IMR-90 (cell line): ENCODE measurements at regions not wholly inside any gene's neighbourhood (a gene's known extent, or its start where the extent isn't known, plus 50 kb on each side); places are given as distances from the start of the nearest gene placed in this dataset.
A peak's percentile ranks its signal among the peaks of the same experiment; 100 is the strongest.

Experiments
- ATAC-seq: fragments of 200-7000 bp; cut with Tn5 transposase; 2 replicates; pipeline ENCODE4 v1.9.1; 2020; ENCODE audit warnings: low read depth, mild to moderate bottlenecking, moderate library complexity
- BruUV-seq: library from RNA; stranded (reverse); fragments of 400-500 nt; replicated peaks from 2 replicates; lab custom pipeline; 2021; lab: Mats Ljungman, UMichigan
- CTCF ChIA-PET: fragments of 300-600 bp; formaldehyde crosslinking; extraction: SDS; loops from one replicate; lab custom pipeline; 2021; ENCODE audit warnings: antibody characterized with exemption; lab: Yijun Ruan, JAX
- POLR2A ChIA-PET: fragments of 300-600 bp; sonication (Branson Sonifier 250); formaldehyde crosslinking; loops from one replicate; lab custom pipeline; 2022; ENCODE audit warnings: antibody characterized with exemption; ENCODE audit not compliant: unreplicated experiment; lab: Charles Lee
- DNase-seq: peaks from one replicate; pipeline ENCODE4 v3.0.0; 2013
- H2AFZ ChIP-seq: replicated peaks from 2 replicates; pipeline ENCODE3; 2013; ENCODE audit warnings: low read length, mild to moderate bottlenecking; ENCODE audit not compliant: poor library complexity
- H2AK5ac ChIP-seq: 2 replicates; pipeline ENCODE4 v1.6.1; 2013; ENCODE audit warnings: low read depth, low read length, inconsistent platforms
- H2AK9ac ChIP-seq: replicated peaks from 2 replicates; pipeline ENCODE3; 2013; ENCODE audit warnings: mild to moderate bottlenecking, low read depth, low read length, moderate library complexity; ENCODE audit not compliant: poor library complexity
- H2BK120ac ChIP-seq: 2 replicates; pipeline ENCODE4 v1.6.1; 2013; ENCODE audit warnings: low read depth, low read length, inconsistent platforms
- H2BK15ac ChIP-seq: 3 replicates; pipeline ENCODE4 v1.6.1; 2013; ENCODE audit warnings: low read depth, low read length, inconsistent platforms
- H2BK20ac ChIP-seq: 2 replicates; pipeline ENCODE4 v1.6.1; 2013; ENCODE audit warnings: low read depth, mild to moderate bottlenecking, inconsistent platforms, low read length, moderate library complexity
- H2BK5ac ChIP-seq: 2 replicates; pipeline ENCODE4 v1.6.1; 2013; ENCODE audit warnings: mild to moderate bottlenecking, low read depth, low read length, inconsistent platforms; ENCODE audit not compliant: poor library complexity, severe bottlenecking
- H3K14ac ChIP-seq: replicated peaks from 2 replicates; pipeline ENCODE4 v1.6.1; 2013; ENCODE audit warnings: low read depth, low read length, inconsistent platforms
- H3K18ac ChIP-seq: 2 replicates; pipeline ENCODE4 v1.6.1; 2013; ENCODE audit warnings: low read depth, low read length, control low read depth
- H3K23ac ChIP-seq: 2 replicates; pipeline ENCODE4 v1.6.1; 2013; ENCODE audit warnings: low read depth, low read length, inconsistent platforms
- H3K27ac ChIP-seq: 2 replicates; pipeline ENCODE4 v1.5.1; 2013; ENCODE audit warnings: mild to moderate bottlenecking, control low read depth, low read length; ENCODE audit not compliant: insufficient read depth
- H3K27me3 ChIP-seq: 2 replicates; pipeline ENCODE4 v1.6.1; 2013; ENCODE audit warnings: low read length; ENCODE audit not compliant: control insufficient read depth, insufficient read depth
- H3K36me3 ChIP-seq: 2 replicates; pipeline ENCODE4 v1.6.1; 2013; ENCODE audit warnings: low read length, mixed read lengths; ENCODE audit not compliant: control insufficient read depth, insufficient read depth
- H3K4ac ChIP-seq: 2 replicates; pipeline ENCODE4 v1.6.1; 2013; ENCODE audit warnings: low read depth, low read length, inconsistent platforms
- H3K4me1 ChIP-seq: 2 replicates; pipeline ENCODE4 v1.6.1; 2013; ENCODE audit warnings: low read length, mixed read lengths; ENCODE audit not compliant: control insufficient read depth, insufficient read depth
- H3K4me2 ChIP-seq: 2 replicates; pipeline ENCODE4 v1.6.1; 2013; ENCODE audit warnings: low read depth, mild to moderate bottlenecking, control low read depth, low read length, moderate library complexity
- H3K4me3 ChIP-seq: 2 replicates; pipeline ENCODE4 v1.5.1; 2013; ENCODE audit warnings: low read depth, mild to moderate bottlenecking, control low read depth, low read length, moderate library complexity; ENCODE audit not compliant: insufficient read depth
- H3K56ac ChIP-seq: 2 replicates; pipeline ENCODE4 v1.6.1; 2013; ENCODE audit warnings: low read length, inconsistent platforms; ENCODE audit not compliant: insufficient read depth; ENCODE audit errors: extremely low read depth
- H3K79me1 ChIP-seq, 2 experiments: 2 replicates each; pipeline ENCODE4 v1.6.1; 2013; ENCODE audit warnings: low read length in 2 of 2, inconsistent platforms in 1 of 2, low read depth in 1 of 2
- H3K9ac ChIP-seq: 2 replicates; pipeline ENCODE4 v1.6.1; 2013; ENCODE audit warnings: low read depth, low read length, control low read depth
- H3K9me1 ChIP-seq: 2 replicates; pipeline ENCODE4 v1.6.1; 2013; ENCODE audit warnings: low read length, inconsistent platforms; ENCODE audit not compliant: insufficient read depth
- H3K9me3 ChIP-seq: 2 replicates; pipeline ENCODE4 v1.6.1; 2013; ENCODE audit warnings: low read length; ENCODE audit not compliant: control insufficient read depth, insufficient read depth
- H4K20me1 ChIP-seq: 2 replicates; pipeline ENCODE4 v1.6.1; 2013; ENCODE audit warnings: low read length, inconsistent platforms; ENCODE audit not compliant: insufficient read depth
- H4K5ac ChIP-seq: 2 replicates; pipeline ENCODE4 v1.6.1; 2013; ENCODE audit warnings: mild to moderate bottlenecking, low read depth, low read length, control low read depth
- H4K8ac ChIP-seq, 2 experiments: 2 replicates each; pipeline ENCODE4 v1.6.1; 2013; ENCODE audit warnings: low read depth in 2 of 2, low read length in 2 of 2, control low read depth in 1 of 2, inconsistent platforms in 1 of 2
- H4K91ac ChIP-seq: 2 replicates; pipeline ENCODE4 v1.6.1; 2013; ENCODE audit warnings: low read depth, low read length, inconsistent platforms; ENCODE audit not compliant: insufficient read depth
- BHLHE40 ChIP-seq: fragments of 150-350 bp; IDR thresholded peaks from 2 replicates; pipeline ENCODE4 v1.6.1; 2016; ENCODE audit warnings: mild to moderate bottlenecking, low read depth, low read length
- CEBPB ChIP-seq: IDR thresholded peaks from 2 replicates; pipeline ENCODE4 v1.6.1; 2012; ENCODE audit warnings: low read depth, low read length, improper control_type of control experiment
- CHD1 ChIP-seq: IDR thresholded peaks from 2 replicates; pipeline ENCODE4 v1.6.1; 2012; ENCODE audit warnings: low read depth, low read length, improper control_type of control experiment
- CTCF ChIP-seq: conservative IDR thresholded peaks from 2 replicates; pipeline ENCODE4 v1.5.1; 2012; ENCODE audit warnings: mild to moderate bottlenecking, low read depth, low read length, improper control_type of control experiment
- ELK1 ChIP-seq: fragments of 150-350 bp; IDR thresholded peaks from 2 replicates; pipeline ENCODE4 v1.6.1; 2016; ENCODE audit warnings: low read depth, mild to moderate bottlenecking, low read length, moderate library complexity, borderline replicate concordance
- FOS ChIP-seq: fragments of 150-350 bp; IDR thresholded peaks from 2 replicates; pipeline ENCODE4 v1.6.1; 2016; ENCODE audit warnings: low read depth, low read length
- MAFK ChIP-seq: IDR thresholded peaks from 2 replicates; pipeline ENCODE4 v1.6.1; 2012; ENCODE audit warnings: low read depth, low read length, improper control_type of control experiment
- MAZ ChIP-seq: IDR thresholded peaks from 2 replicates; pipeline ENCODE4 v1.6.1; 2012; ENCODE audit warnings: low read depth, mild to moderate bottlenecking, low read length, improper control_type of control experiment, moderate library complexity, borderline replicate concordance
- MXI1 ChIP-seq: IDR thresholded peaks from 2 replicates; pipeline ENCODE4 v1.6.1; 2012; ENCODE audit warnings: low read depth, mild to moderate bottlenecking, low read length, moderate library complexity, borderline replicate concordance
- NFE2L2 ChIP-seq: fragments of 150-350 bp; IDR thresholded peaks from 2 replicates; pipeline ENCODE4 v1.6.1; 2016; ENCODE audit warnings: low read depth, mild to moderate bottlenecking, low read length
- POLR2A ChIP-seq: IDR thresholded peaks from 2 replicates; pipeline ENCODE4 v1.6.1; 2012; ENCODE audit warnings: mild to moderate bottlenecking, low read depth, low read length
- RAD21 ChIP-seq: IDR thresholded peaks from 2 replicates; pipeline ENCODE4 v1.6.1; 2012; ENCODE audit warnings: low read length, improper control_type of control experiment
- RCOR1 ChIP-seq: IDR thresholded peaks from 2 replicates; pipeline ENCODE4 v1.6.1; 2012; ENCODE audit warnings: mild to moderate bottlenecking, low read length, improper control_type of control experiment; ENCODE audit not compliant: insufficient replicate concordance
- SMC3 ChIP-seq: fragments of 150-350 bp; IDR thresholded peaks from 2 replicates; pipeline ENCODE4 v1.6.1; 2016; ENCODE audit warnings: low read depth, mild to moderate bottlenecking, antibody characterized with exemption, low read length, moderate library complexity
- USF2 ChIP-seq: fragments of 150-350 bp; IDR thresholded peaks from 2 replicates; pipeline ENCODE4 v1.6.1; 2017; ENCODE audit warnings: mild to moderate bottlenecking, antibody characterized with exemption, low read length, low read depth
- WGBS, 2 experiments: methylation state at CpG; one replicate each; pipeline versions ENCODE4 v1.1.5 to v1.1.7; 2013; ENCODE audit warnings: missing lambda C conversion rate in 2 of 2; ENCODE audit not compliant: insufficient read length in 1 of 2; ENCODE audit errors: extremely low coverage in 2 of 2; 5-methylcytosine and 5-hydroxymethylcytosine counted together
- dilution Hi-C: fragments of 300-500 bp; cut with HindIII; formaldehyde crosslinking; loops from one replicate; pipeline ENCODE4 v1.14.3; 2018; ENCODE audit warnings: low sequenced_read_pairs; ENCODE audit not compliant: unreplicated experiment
- in situ Hi-C: fragments of 300-500 bp; cut with MboI; formaldehyde crosslinking; loops from 3 replicates; pipeline ENCODE4 v1.14.3; 2019; ENCODE audit warnings: low sequenced_read_pairs, inconsistent platforms, mixed read lengths
- intact Hi-C: fragments of 100-400 bp; cut with micrococcal nuclease; formaldehyde crosslinking; loops from 2 replicates; pipeline ENCODE4 v1.10.0; 2022

GRCh38 chr15:89399238-89400115 lies 64.9 kb upstream of the POLG start:
- no peaks in the 10 kb centered on the region for H3K9me1 ChIP-seq
- H3K56ac ChIP-seq, result no peak overlapping the region
- no TSS peak for BruUV-seq
- ATAC-seq (peak; percentile 35), DNase-seq (no peak)
- CTCF ChIA-PET, result interaction anchor here (1.4 kb wide), 1 partner anchor 42 kb away, joined by 5 read pairs; no protein-coding TSS in a partner anchor
- intact Hi-C loops, result no loop called here
- peak overlapping the region; percentile 20; the same call in 1 of the 2 replicates for H3K4me2 ChIP-seq
- dilution Hi-C loops, result no loop called here
- no peak overlapping the region for H3K9ac ChIP-seq
- H4K91ac ChIP-seq, result no peak overlapping the region
- H3K27me3 ChIP-seq, result peaks cover 65% of the 10 kb centered on the region
- no peak overlapping the region for H3K27ac ChIP-seq
- H3K4me1 ChIP-seq, result no peaks in the 10 kb centered on the region
- H3K4ac ChIP-seq, result no peak overlapping the region
- no peak overlapping the region for H2BK5ac ChIP-seq
- no peak overlapping the region for H2AK5ac ChIP-seq
- POLR2A ChIA-PET, result no interaction called here
- peak overlapping the region; percentile 35 for H2AK9ac ChIP-seq
- no peak overlapping the region for H3K4me3 ChIP-seq
- no peak overlapping the region for H2BK20ac ChIP-seq
- H2AFZ ChIP-seq, result peak overlapping the region; percentile 72
- H3K23ac ChIP-seq, result no peak overlapping the region
- H4K8ac ChIP-seq, result no peak overlapping the region; a peak in 1 of 4 replicates
- no peaks in the 10 kb centered on the region for H3K9me3 ChIP-seq
- no peak overlapping the region for H3K14ac ChIP-seq
- H3K36me3 ChIP-seq, result no peaks in the 10 kb centered on the region
- H2BK120ac ChIP-seq, result no peak overlapping the region
- H3K18ac ChIP-seq, result no peak overlapping the region
- no peaks in the 10 kb centered on the region for H3K79me1 ChIP-seq
- H4K20me1 ChIP-seq, result no peaks in the 10 kb centered on the region
- 2% methylated on average over 31 of the region's 68 CpGs; no CpG with 5 or more reads in 1 of the 2 experiments for WGBS, 2 experiments
- in situ Hi-C loops, result no loop called here
- no peak overlapping the region for H4K5ac ChIP-seq
- no peak overlapping the region for H2BK15ac ChIP-seq
- no peak for TF ChIP-seq RAD21
- no peak for TF ChIP-seq RCOR1
- TF ChIP-seq CEBPB, result no peak
- TF ChIP-seq ELK1, result no peak
- TF ChIP-seq USF2, result no peak
- TF ChIP-seq MAFK, result no peak
- no peak for TF ChIP-seq POLR2A
- no peak for TF ChIP-seq SMC3
- no peak; the same call in 1 of the 2 replicates for TF ChIP-seq CTCF
- TF ChIP-seq FOS, result no peak
- TF ChIP-seq NFE2L2, result no peak
- no peak for TF ChIP-seq MXI1
- TF ChIP-seq MAZ, result no peak
- no peak for TF ChIP-seq BHLHE40
- TF ChIP-seq CHD1, result no peak
